ENCODE measurements at regions not wholly inside any gene's neighbourhood (a gene's known extent, or its start where the extent isn't known, plus 50 kb on each side); places are given as distances from the start of the nearest gene placed in this dataset.

GRCh38 chr11:69562816-69563215, 78.1 kb upstream of the CCND1 start:
- no peak for TF ChIP-seq EZH2phosphoT487 (IDR thresholded peaks at IDR 0.05; ENCODE audit: insufficient read depth, low read depth)
- TF ChIP-seq EZH2 (IDR thresholded peaks at IDR 0.05; ENCODE audit: insufficient read depth, poor library complexity, severe bottlenecking) = no peak

Measured in GM23248 (cell line).